Effector memory CD4-positive, alpha-beta T cell (primary cell): ENCODE measurements at regions not wholly inside any gene's neighbourhood (a gene's known extent, or its start where the extent isn't known, plus 50 kb on each side); places are given as distances from the start of the nearest gene placed in this dataset.
"Not testable (repeated sequence)": the region's sequence is repeated elsewhere in the genome, so short reads cannot be mapped to it uniquely, and the experiment has no call there.

Source experiments
- DNase-seq, 3 donors: peaks; one replicate each; pipeline ENCODE4 v3.0.0-alpha.2; 2020
- H3K27ac ChIP-seq: 2 replicates; pipeline ENCODE4 v1.7.0; 2013; ENCODE audit warnings: mild to moderate bottlenecking, low read length, moderate library complexity; ENCODE audit not compliant: insufficient read depth, poor library complexity, severe bottlenecking
- H3K27me3 ChIP-seq: replicated peaks from 2 replicates; pipeline ENCODE4 v1.7.0; 2013; ENCODE audit warnings: mild to moderate bottlenecking, low read length; ENCODE audit not compliant: insufficient read depth, control insufficient read depth, poor library complexity, severe bottlenecking
- H3K36me3 ChIP-seq: 2 replicates; pipeline ENCODE4 v1.7.0; 2013; ENCODE audit warnings: mild to moderate bottlenecking, low read length, moderate library complexity; ENCODE audit not compliant: control insufficient read depth, insufficient read depth
- H3K4me1 ChIP-seq: 2 replicates; pipeline ENCODE4 v1.7.0; 2013; ENCODE audit warnings: low read length, mild to moderate bottlenecking; ENCODE audit not compliant: control insufficient read depth, insufficient read depth, poor library complexity, severe bottlenecking
- H3K4me3 ChIP-seq: 2 replicates; pipeline ENCODE4 v1.7.0; 2013; ENCODE audit warnings: low read length, low read depth, mild to moderate bottlenecking; ENCODE audit not compliant: insufficient read depth, poor library complexity, severe bottlenecking
- H3K9me3 ChIP-seq: 2 replicates; pipeline ENCODE4 v1.7.0; 2013; ENCODE audit warnings: mild to moderate bottlenecking, low read length, moderate library complexity; ENCODE audit not compliant: control insufficient read depth

DNA sequence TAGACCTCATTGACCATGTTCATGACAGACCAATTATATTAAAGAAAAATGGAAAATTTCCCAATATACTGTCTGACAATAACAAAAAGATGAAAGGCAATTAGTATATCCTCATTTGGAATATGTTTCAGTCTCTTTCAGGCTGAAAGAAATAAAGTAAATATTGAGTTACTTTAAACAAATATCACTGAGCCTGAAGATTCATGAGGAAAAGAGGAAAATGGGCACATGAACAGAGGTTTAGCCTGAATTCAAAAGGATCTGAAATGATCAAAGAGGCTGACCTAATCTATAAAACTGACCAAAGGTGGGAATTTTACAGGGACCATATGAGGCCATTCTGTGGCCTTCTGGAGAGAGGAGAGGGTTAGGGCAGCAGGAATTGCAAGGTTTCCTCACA lies 771.5 kb upstream of the CDH18 start:
- H3K27ac ChIP-seq, DNase-seq: not testable (repeated sequence)

DNA sequence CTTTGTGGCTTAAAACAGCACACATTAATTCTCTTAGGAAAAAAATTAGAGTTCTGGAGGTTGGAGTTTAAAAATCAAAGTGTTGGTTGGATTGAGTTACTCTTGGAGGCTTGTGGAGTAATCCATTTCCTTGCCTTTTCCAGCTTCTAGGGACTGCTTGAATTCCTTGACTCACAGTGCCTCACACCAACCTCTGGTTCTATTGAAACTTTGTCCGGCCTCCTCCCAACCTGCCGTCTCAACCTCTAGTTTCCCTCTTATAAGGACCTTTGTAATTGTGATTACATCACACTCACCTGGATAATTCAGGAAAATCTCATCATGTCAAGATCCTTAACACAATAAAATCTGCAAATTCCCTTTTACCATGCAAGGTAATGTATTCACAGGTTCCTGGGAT lies 764.2 kb upstream of the CDH18 start:
- not testable (repeated sequence) for H3K9me3 ChIP-seq, H3K27ac ChIP-seq, H3K4me3 ChIP-seq, H3K27me3 ChIP-seq, H3K4me1 ChIP-seq, H3K36me3 ChIP-seq, DNase-seq

More for the DNA sequence above, 771.5 kb upstream of the CDH18 start:
- not testable (repeated sequence) for H3K27me3 ChIP-seq, H3K9me3 ChIP-seq, H3K36me3 ChIP-seq, H3K4me1 ChIP-seq, H3K4me3 ChIP-seq

GRCh38 chr5:20735715-20736114 lies 747.7 kb upstream of the CDH18 start:
- H3K4me3 ChIP-seq, DNase-seq, H3K27me3 ChIP-seq, H3K36me3 ChIP-seq, H3K4me1 ChIP-seq, H3K27ac ChIP-seq, H3K9me3 ChIP-seq: not testable (repeated sequence)

GRCh38 chr5:20732223-20732622 lies 744.2 kb upstream of the CDH18 start:
- not testable (repeated sequence) for H3K27me3 ChIP-seq, H3K9me3 ChIP-seq, H3K4me3 ChIP-seq, H3K36me3 ChIP-seq, H3K4me1 ChIP-seq, DNase-seq, H3K27ac ChIP-seq

DNA sequence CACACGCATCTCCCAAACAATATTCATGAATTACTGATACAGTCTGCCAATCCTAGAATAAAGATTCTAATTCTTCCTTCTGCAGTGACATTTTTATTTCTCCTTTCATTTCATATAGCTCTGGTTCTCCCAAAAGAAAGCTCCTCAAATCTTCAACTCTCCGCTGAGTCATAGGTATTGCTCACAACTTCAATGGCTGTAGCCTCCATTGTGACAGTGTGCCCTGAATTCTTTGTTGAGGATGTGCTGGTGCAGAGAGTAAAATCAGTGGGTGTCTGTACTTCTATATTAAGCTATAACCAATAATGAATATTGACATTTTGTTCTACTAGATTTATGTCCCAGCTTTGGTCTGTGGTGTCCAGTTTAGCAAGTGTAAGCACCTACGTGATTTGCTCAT lies 733.3 kb upstream of the CDH18 start:
- H3K4me1 ChIP-seq, DNase-seq, H3K9me3 ChIP-seq, H3K36me3 ChIP-seq, H3K27me3 ChIP-seq, H3K27ac ChIP-seq, H3K4me3 ChIP-seq: not testable (repeated sequence)

DNA sequence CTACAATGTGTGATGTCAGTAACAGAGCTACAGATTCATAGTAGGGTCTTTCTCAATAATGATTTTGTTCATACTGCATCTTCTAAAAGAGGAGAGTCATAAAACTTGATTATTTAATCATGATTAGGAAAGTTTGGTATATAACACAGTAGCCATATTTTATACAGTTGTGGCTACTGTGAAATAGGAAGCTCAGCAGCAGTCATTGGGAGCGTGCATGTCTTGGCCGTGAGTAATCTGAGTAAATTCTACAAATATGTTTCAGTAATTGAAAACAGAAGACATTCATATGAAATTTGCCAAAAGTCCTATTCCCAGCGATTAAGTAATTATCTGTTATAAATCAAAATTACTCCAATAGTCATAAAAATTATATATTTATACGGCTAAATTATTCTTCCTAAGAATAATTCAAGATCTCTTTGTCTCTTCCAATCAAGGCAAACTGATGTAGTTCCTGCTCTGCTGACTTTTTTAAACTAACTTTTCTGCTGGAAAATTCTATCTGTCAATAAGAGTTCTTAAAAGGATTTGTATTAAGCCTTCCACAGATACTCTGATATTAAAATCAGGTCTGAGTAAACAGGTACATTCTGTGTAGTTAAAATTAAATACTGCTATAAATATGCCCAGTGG lies 723.6 kb upstream of the CDH18 start:
- not testable (repeated sequence) for DNase-seq, H3K36me3 ChIP-seq, H3K9me3 ChIP-seq, H3K27ac ChIP-seq, H3K27me3 ChIP-seq, H3K4me1 ChIP-seq, H3K4me3 ChIP-seq

DNA sequence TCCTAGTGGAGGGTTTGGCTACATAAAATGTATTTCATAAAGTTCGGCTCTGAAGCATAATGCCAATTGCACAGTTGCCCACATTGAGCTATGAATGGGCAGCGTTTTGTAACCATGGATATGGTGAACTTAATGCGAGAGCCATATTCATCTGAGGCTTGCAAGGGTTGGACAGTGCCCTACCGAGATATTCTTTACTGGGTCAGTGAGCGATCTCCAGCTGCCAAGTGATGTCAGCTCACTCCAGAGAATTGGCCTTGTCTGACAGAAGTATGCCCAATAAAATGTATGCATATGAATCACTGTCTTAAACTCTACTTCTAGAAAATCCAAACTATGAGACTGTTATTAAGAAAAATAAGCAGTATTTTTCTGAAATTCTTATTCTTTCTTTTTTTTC lies 719.6 kb upstream of the CDH18 start:
- DNase-seq, H3K27ac ChIP-seq: not testable (repeated sequence)

GRCh38 chr5:20694121-20694520 lies 706.1 kb upstream of the CDH18 start:
- Histone ChIP-seq H3K4me1 (no peaks in the 10 kb centered on the region), H3K36me3 (no peaks in the 10 kb centered on the region), H3K9me3 (no peaks in the 10 kb centered on the region), H3K27me3 (no peaks in the 10 kb centered on the region), H3K4me3 (no peak overlapping the region), H3K27ac (no peak overlapping the region)
- DNase-seq: no peak

More for the DNA sequence above, 719.6 kb upstream of the CDH18 start:
- H3K4me3 ChIP-seq, H3K4me1 ChIP-seq, H3K9me3 ChIP-seq, H3K27me3 ChIP-seq, H3K36me3 ChIP-seq: not testable (repeated sequence)

DNA sequence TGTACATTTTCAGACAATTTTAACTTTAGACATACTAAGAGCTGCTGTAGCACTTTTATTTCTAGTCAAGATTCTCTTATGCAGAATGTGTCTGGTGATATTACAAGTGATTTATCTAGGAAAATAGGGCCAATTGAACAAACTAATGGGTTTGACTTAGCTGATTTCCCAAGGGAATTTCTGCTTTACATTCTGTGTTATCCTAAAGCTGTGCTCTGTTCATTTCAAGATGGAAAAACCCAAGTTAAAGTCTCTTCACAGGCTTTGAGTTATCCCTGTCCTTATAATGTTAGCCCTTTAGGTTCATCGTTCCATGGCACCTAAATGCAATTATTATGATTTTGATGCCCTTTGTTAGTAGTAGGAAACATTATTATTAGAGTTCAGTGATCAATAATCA lies 704.9 kb upstream of the CDH18 start:
- DNase-seq: no peak
- Histone ChIP-seq H3K4me1 (no peaks in the 10 kb centered on the region), H3K4me3 (no peak overlapping the region), H3K27me3 (no peaks in the 10 kb centered on the region), H3K27ac (no peak overlapping the region), H3K36me3 (no peaks in the 10 kb centered on the region), H3K9me3 (no peaks in the 10 kb centered on the region)

DNA sequence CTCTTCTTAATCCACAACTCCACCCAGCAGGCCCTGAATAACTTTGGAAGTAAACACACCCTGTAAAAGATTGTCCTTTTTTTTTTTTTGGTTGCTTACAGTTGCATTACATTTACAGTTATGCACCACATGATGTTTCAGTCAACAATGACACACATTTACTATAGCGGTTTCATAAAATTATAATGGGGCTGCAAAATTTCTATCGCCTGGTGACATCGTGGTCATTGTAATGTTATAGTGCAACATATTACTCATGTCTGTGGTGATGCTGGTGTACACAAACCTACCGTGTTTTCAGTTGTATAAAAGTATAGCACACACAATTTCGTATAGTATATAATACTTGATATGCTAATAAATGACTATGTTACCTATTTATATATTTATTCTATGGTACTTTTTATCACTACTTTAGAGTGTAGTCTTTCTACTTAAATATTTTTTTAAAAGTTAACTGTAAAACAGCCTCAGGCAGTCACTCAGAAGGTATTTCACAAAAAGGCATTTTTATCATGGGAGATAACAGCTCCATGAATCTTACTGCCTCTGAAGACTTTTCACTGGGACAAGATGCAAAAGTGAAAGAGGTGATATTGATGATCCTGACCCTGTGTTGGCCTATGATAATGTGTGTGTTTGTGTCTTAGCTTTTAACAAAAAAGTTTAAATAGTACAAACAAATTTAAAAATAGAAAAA lies 695.4 kb upstream of the CDH18 start:
- Histone ChIP-seq H3K4me1 (no peaks in the 10 kb centered on the region), H3K27me3 (no peaks in the 10 kb centered on the region), H3K9me3 (no peaks in the 10 kb centered on the region), H3K36me3 (no peaks in the 10 kb centered on the region), H3K27ac (no peak overlapping the region), H3K4me3 (no peak overlapping the region)
- DNase-seq: no peak
